Activated T-helper 2 cell treated with anti-CD3 and anti-CD28 coated beads, Interferon-gamma antibody, Interleukin-2, Interleukin-4, amounts not matched to agents 10 μg/mL and 5 μg/mL and 100 μg/mL, durations not matched to agents 14 hours and 24 hours and 36 hours (primary cell): ENCODE measurements at regions not wholly inside any gene's neighbourhood (a gene's known extent, or its start where the extent isn't known, plus 50 kb on each side); places are given as distances from the start of the nearest gene placed in this dataset.

ENCODE experiments used
- DNase-seq: peaks from one replicate; pipeline ENCODE4 v3.0.0; 2021; ENCODE audit warnings: low spot score
- H3K27ac Mint-ChIP-seq: one replicate; pipeline ENCODE4 v1.8.0; 2021; ENCODE audit warnings: mixed read lengths
- H3K27me3 Mint-ChIP-seq: one replicate; pipeline ENCODE4 v1.8.0; 2021; ENCODE audit warnings: low read depth, mixed read lengths
- H3K36me3 Mint-ChIP-seq: one replicate; pipeline ENCODE4 v1.8.0; 2021; ENCODE audit warnings: low read depth, mixed read lengths
- H3K4me1 Mint-ChIP-seq: one replicate; pipeline ENCODE4 v1.8.0; 2021; ENCODE audit warnings: low read depth, mixed read lengths
- H3K4me3 Mint-ChIP-seq: one replicate; pipeline ENCODE4 v1.8.0; 2021; ENCODE audit warnings: low read depth, mild to moderate bottlenecking, moderate library complexity, mixed read lengths
- H3K9me3 Mint-ChIP-seq: one replicate; pipeline ENCODE4 v1.8.0; 2021; ENCODE audit warnings: mixed read lengths
- intact Hi-C: fragments of 100-400 bp; cut with micrococcal nuclease; formaldehyde crosslinking; loops from one replicate; pipeline ENCODE4 v1.15.1; 2023

DNA sequence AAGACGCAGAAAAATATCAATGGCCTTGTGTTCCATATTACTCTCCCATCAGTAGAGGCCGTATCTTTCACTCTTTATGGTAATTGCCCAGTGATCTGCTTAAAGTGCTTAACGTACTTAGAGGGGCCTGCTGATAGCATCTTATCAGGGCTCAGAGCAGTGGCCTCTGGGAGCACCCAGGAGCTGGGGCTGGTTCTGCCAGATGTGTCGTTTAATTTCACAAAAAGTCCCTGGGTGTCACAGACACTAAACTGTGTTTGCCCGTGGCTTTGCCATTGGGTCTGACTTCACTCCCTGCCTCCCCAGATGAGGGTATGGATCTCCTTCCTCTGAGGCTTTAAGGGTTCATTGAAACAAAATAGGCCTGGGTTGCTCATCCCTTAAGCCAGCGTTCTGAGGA lies 435.3 kb downstream of the GATA3 start:
- peaks cover 3% of the 10 kb centered on the region for H3K9me3 Mint-ChIP-seq
- intact Hi-C loops: no loop called here
- H3K27me3 Mint-ChIP-seq: peaks cover 2% of the 10 kb centered on the region
- no peak overlapping the region for H3K27ac Mint-ChIP-seq
- no peak overlapping the region for H3K4me3 Mint-ChIP-seq
- no peaks in the 10 kb centered on the region for H3K36me3 Mint-ChIP-seq
- no peak for DNase-seq
- H3K4me1 Mint-ChIP-seq: peaks cover 7% of the 10 kb centered on the region

DNA sequence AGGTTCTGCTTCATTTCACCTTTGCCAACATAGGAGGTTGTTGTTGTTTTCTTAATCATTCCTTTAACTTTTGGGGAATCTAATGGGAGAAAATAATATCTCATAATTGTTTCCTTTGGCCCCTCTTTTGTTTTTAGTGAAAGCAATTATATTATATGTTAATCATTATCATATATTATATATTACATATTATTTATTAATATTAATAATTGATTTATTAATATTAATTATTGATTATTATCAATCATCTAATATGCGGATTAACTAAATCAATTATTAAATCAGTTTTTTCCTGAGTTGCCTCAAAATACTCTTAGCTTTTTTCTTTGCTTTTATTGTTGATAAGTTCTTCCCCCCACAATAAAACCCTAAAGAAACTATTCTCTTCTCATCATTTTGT lies 443.8 kb downstream of the GATA3 start:
- peaks cover 10% of the 10 kb centered on the region for H3K9me3 Mint-ChIP-seq
- no peak overlapping the region for H3K27ac Mint-ChIP-seq
- H3K4me1 Mint-ChIP-seq: peaks cover 12% of the 10 kb centered on the region
- peaks cover 2% of the 10 kb centered on the region for H3K27me3 Mint-ChIP-seq
- peaks cover 3% of the 10 kb centered on the region for H3K36me3 Mint-ChIP-seq
- no peak overlapping the region for H3K4me3 Mint-ChIP-seq
- intact Hi-C loops: no loop called here
- no peak for DNase-seq

DNA sequence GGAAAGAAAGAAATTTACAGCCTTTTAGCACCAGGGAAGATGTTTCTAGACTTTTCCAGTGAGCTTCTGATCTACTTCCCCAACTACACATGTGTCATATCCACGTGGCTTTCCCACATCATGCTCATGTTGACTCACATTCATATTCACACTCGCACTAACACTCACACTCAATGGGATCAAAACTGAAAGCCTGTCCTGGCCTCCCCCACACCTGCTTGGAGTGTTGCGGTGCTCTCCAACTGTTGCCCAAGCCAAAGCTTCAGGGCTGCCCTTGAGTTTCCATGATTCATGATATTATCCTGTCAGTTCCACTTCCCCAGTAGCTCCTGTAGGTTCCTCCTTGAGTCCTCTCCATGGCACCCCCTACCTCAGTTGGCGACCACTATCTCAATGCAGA lies 444.4 kb downstream of the GATA3 start:
- Mint-ChIP-seq H3K27me3 (peaks cover under 1% of the 10 kb centered on the region), H3K36me3 (peaks cover 3% of the 10 kb centered on the region), H3K9me3 (peaks cover 10% of the 10 kb centered on the region), H3K4me1 (peaks cover 12% of the 10 kb centered on the region), H3K27ac (no peak overlapping the region), H3K4me3 (no peak overlapping the region)
- intact Hi-C loops: no loop called here
- no peak for DNase-seq

DNA sequence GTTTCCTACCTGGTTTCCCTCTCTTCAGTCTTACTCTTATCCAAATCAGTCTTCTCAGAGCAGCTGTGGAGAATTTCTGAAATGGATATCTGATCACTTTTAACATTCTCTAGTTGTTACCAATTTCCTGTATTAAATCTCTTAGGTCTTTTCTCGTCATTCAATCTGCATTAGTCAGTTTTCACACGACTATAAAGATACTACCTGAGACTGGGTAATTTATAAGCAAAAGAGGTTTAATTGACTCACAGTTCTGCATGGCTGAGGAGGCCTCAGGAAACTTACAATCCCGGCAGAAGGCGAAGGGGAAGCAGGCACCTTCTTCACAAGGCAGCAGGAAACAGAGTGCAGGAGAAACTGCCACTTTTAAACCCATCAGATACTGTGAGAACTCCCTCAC lies 444.8 kb downstream of the GATA3 start:
- Mint-ChIP-seq H3K36me3 (peaks cover 3% of the 10 kb centered on the region), H3K9me3 (peaks cover 10% of the 10 kb centered on the region), H3K27me3 (no peaks in the 10 kb centered on the region), H3K4me1 (peaks cover 12% of the 10 kb centered on the region), H3K4me3 (no peak overlapping the region), H3K27ac (no peak overlapping the region)
- no peak for DNase-seq
- intact Hi-C loops: no loop called here

DNA sequence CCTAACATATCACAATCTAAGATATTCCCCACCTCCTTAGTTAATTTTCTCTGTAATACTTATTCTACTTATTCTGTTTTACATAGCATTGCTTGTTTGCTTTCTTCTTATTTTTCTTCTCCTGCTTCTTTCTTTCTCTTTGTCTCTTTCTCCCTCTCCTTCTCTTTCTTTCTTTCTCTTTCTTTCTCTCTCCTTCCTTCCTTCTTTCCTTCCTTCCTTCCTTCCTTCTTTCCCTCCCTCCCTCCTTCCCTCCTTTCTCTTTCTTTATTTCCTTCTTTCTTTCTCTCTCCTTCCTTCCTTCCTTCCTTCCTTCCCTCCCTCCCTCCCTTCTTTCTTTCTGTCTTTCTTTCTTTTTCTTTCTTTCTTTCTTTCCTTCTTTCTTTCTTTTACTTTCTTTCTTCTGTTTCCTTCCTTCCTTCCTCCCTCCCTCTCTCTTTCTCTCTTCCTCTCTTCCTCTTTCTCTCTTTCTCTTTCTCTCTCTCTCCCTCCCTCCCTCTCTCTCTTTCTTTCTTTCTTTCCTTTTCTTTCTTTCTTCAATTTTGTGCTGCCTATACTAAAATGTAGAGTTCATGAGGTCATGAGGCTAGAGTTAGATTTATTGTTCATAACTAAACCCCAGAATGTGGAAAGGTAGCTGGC lies 445.4 kb downstream of the GATA3 start:
- H3K27ac Mint-ChIP-seq: no peak overlapping the region
- no peak for DNase-seq
- intact Hi-C loops: no loop called here
- H3K9me3 Mint-ChIP-seq: peaks cover 10% of the 10 kb centered on the region
- peaks cover 12% of the 10 kb centered on the region for H3K4me1 Mint-ChIP-seq
- H3K36me3 Mint-ChIP-seq: peaks cover 3% of the 10 kb centered on the region
- no peak overlapping the region for H3K4me3 Mint-ChIP-seq
- H3K27me3 Mint-ChIP-seq: no peaks in the 10 kb centered on the region

DNA sequence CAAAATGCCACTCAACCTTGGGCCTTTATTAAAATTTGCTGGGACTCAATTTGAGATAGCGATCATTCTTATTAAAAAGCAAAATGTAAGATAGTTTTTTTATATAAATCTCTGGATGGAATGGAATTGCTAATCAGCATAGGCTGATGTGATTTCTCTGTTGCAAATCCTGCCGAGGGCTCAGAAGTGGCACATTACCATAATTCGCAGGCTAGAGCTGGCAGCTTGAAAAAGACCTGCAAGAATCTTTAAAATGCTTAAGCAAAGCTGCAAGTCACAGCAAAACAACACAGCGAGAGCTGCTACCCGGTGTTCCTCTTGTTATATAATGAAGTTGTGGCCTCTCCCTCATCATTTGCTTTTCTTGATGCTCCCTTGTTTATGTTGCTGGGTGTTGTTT lies 448.1 kb downstream of the GATA3 start:
- Mint-ChIP-seq H3K4me1 (peaks cover 12% of the 10 kb centered on the region), H3K36me3 (peaks cover 3% of the 10 kb centered on the region), H3K27me3 (peaks cover 2% of the 10 kb centered on the region), H3K9me3 (peaks cover 10% of the 10 kb centered on the region), H3K27ac (no peak overlapping the region), H3K4me3 (no peak overlapping the region)
- intact Hi-C loops: no loop called here
- no peak for DNase-seq

DNA sequence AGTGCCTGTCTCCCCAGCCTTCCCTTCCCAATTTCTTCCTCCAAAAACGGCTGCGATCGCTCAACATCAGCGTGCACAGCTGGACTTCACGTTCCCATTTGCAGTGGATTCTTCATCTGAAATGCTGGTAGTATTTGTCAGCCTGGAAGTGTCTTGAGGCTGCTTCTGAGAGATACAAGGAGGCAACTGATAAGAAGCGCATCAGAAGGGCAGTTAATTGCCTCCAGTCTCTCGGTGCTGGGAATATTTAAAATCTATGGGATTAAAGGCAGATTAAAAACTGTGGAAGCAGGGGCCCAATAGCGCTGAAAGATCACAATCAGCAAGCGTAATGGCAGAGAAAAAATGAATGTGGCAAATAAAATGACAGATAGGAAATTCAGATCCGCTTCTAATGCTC lies 450.0 kb downstream of the GATA3 start:
- intact Hi-C loops: no loop called here
- Mint-ChIP-seq H3K27me3 (peaks cover 2% of the 10 kb centered on the region), H3K4me3 (no peak overlapping the region), H3K4me1 (peaks cover 2% of the 10 kb centered on the region), H3K9me3 (peaks cover under 1% of the 10 kb centered on the region), H3K27ac (no peak overlapping the region), H3K36me3 (no peaks in the 10 kb centered on the region)
- no peak for DNase-seq

DNA sequence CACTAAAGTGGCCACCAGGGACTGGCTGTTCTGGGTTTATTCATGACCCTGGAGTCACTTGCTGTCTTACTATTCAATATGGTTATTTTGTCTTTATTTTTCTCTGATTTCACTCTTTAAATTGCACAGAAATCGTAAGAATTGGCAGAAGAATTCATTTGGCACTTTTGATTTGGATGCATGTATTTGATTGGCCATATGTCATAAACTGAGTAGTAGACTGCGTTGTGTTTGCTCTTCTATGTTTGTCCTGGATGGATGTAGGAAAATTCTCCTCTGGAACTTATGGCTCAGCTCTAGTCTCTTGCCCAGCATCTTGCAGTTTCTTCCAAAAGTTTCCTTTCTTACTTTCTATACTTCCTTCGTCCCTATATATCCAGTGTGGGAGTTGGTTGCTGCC lies 452.7 kb downstream of the GATA3 start:
- intact Hi-C loops: no loop called here

DNA sequence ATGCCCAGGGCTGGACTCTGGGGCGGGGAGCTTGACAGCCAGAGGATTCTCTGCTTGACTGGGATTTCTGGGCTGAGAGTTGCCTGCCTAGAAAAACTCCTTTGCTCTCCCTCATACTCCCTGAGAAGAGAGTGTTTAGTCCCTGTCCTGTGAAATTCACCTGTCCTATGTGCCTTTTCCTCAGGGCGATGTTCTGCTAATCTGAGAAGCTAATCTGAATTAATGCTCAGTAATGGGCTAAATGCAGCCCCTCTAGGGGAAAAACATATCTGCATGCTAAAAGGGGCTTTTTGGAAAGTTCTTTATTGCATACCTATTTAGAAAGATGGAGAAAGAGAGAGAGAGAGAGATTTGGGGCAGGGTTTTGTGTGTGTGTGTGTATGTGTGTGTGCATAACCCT lies 454.4 kb downstream of the GATA3 start:
- no peak overlapping the region for H3K27ac Mint-ChIP-seq
- peaks cover 4% of the 10 kb centered on the region for H3K27me3 Mint-ChIP-seq
- H3K9me3 Mint-ChIP-seq: no peaks in the 10 kb centered on the region
- intact Hi-C loops: no loop called here
- H3K36me3 Mint-ChIP-seq: no peaks in the 10 kb centered on the region
- no peaks in the 10 kb centered on the region for H3K4me1 Mint-ChIP-seq
- DNase-seq: no peak
- no peak overlapping the region for H3K4me3 Mint-ChIP-seq

More for the DNA sequence above, 452.7 kb downstream of the GATA3 start:
- H3K36me3 Mint-ChIP-seq: no peaks in the 10 kb centered on the region
- no peak for DNase-seq
- H3K27me3 Mint-ChIP-seq: peaks cover 2% of the 10 kb centered on the region
- H3K27ac Mint-ChIP-seq: no peak overlapping the region
- no peak overlapping the region for H3K4me3 Mint-ChIP-seq
- no peaks in the 10 kb centered on the region for H3K9me3 Mint-ChIP-seq
- H3K4me1 Mint-ChIP-seq: no peaks in the 10 kb centered on the region

DNA sequence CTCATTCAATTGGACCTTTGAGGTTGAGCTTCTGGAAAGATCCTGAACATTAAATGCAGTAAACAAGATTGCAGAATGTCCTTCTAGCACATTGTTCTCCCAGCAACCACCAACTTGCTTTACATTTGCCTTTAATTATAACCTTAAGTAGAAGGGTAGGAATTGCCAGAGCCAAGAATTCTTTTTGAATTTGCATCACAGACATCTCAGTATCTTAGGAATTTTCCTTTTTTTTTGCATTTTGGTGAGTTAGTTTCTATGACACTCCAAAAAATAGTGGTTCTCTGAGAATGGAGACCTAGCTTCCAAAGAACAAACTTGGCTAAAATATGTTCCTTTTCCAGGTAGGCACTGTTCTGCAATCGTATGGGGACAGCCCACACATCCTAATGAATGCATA lies 456.0 kb downstream of the GATA3 start:
- no peak overlapping the region for H3K27ac Mint-ChIP-seq
- intact Hi-C loops: no loop called here
- no peaks in the 10 kb centered on the region for H3K9me3 Mint-ChIP-seq
- H3K4me1 Mint-ChIP-seq: no peaks in the 10 kb centered on the region
- H3K36me3 Mint-ChIP-seq: no peaks in the 10 kb centered on the region
- no peak overlapping the region for H3K4me3 Mint-ChIP-seq
- no peak for DNase-seq
- peaks cover 4% of the 10 kb centered on the region for H3K27me3 Mint-ChIP-seq

DNA sequence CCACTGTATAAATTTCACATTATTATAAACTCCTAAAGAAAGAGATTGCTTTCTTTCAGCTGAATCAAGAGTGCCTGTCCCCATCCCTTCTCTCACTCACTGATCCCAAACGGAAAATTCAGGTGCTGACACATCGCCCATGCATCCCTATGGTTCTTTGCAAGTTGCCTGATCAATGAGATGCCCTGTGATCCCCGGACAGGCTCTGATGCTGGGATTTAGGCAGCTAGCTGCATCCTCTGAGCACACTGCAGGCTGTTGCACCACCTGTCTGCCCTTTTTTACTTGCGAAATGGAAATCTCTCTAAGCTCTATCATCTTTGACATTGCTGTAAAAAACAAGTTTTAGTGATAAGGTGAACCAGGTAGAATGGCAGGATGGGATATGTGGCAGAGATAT lies 456.5 kb downstream of the GATA3 start:
- Mint-ChIP-seq H3K9me3 (no peaks in the 10 kb centered on the region), H3K4me3 (no peak overlapping the region), H3K36me3 (no peaks in the 10 kb centered on the region), H3K27me3 (peaks cover 4% of the 10 kb centered on the region), H3K27ac (no peak overlapping the region), H3K4me1 (no peaks in the 10 kb centered on the region)
- intact Hi-C loops: no loop called here
- DNase-seq: no peak

DNA sequence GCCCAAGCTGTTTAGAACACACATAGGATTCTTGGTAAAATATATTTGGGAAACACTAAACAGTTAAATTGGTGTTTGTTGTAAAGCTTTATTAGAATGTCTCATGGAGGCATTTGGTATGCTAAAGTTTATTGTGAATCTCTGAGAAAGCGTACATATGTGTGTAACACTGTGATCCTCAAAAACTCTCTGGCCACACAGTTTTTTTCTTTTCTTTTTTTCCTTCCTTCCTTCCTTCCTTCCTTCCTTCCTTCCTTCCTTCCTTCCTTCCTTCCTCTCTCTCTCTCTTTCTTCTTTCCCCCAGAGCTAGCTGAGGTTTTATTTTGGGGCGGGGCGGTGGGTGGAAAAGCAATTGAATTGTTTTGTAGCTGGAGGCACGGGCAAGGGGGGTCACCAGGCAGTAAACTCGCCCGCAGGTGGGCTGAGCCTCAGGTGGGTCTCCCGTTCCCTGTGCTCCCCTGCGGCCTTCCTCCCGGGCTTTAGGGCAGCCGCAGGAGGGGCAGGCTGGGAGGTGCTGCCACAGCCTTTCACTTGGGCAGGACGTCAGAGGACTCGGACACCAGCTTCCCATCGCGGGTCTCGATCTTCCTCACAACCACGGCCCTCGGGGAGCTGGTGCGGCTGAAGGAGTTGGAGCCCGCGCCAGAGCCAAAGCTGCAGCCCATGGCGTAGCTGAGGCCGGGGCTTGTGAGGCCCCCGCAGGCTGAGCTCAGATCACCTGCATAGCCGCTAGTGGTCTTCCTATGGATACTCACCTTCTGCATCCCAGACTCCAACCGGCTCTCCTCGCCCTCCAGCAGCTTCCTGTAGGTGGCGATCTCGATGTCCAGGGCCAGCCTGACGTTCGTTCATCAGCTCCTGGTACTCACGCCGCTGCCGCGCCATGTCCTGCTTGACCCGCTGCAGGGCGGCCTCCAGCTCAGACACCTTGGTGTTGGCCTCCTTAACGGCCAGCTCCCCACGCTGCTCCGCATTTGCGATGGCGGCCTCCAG lies 459.0 kb downstream of the GATA3 start:
- H3K4me1 Mint-ChIP-seq: peaks cover 2% of the 10 kb centered on the region
- no peaks in the 10 kb centered on the region for H3K36me3 Mint-ChIP-seq
- H3K27ac Mint-ChIP-seq: no peak overlapping the region
- intact Hi-C loops: no loop called here
- no peak for DNase-seq
- no peaks in the 10 kb centered on the region for H3K9me3 Mint-ChIP-seq
- H3K27me3 Mint-ChIP-seq: peaks cover 2% of the 10 kb centered on the region
- no peak overlapping the region for H3K4me3 Mint-ChIP-seq

DNA sequence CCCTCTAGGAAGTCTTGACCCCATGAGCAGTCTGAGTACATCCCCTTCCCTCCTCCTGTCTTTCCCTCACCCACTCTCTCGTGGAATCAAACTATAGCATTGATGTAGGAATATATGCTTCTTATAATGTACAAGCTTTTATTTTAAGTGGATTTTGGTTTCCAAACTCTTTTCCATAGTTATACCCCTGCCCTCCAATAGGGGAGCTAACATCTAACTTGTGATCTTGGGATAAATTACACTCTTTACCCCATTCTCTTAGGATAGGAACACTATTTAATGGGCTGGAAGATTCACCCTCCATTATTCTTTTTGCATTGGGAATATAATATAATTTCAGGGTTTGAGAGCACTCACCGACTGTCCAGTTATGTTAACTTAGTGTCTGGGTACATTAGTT lies 465.9 kb downstream of the GATA3 start:
- H3K4me3 Mint-ChIP-seq: no peak overlapping the region
- H3K9me3 Mint-ChIP-seq: peaks cover 23% of the 10 kb centered on the region
- H3K4me1 Mint-ChIP-seq: peaks cover 8% of the 10 kb centered on the region
- no peak overlapping the region for H3K27ac Mint-ChIP-seq
- no peak for DNase-seq
- H3K36me3 Mint-ChIP-seq: peaks cover 7% of the 10 kb centered on the region
- H3K27me3 Mint-ChIP-seq: no peaks in the 10 kb centered on the region
- intact Hi-C loops: no loop called here
